ENCODE measurements at regions not wholly inside any gene's neighbourhood (a gene's known extent, or its start where the extent isn't known, plus 50 kb on each side); places are given as distances from the start of the nearest gene placed in this dataset.

DNA sequence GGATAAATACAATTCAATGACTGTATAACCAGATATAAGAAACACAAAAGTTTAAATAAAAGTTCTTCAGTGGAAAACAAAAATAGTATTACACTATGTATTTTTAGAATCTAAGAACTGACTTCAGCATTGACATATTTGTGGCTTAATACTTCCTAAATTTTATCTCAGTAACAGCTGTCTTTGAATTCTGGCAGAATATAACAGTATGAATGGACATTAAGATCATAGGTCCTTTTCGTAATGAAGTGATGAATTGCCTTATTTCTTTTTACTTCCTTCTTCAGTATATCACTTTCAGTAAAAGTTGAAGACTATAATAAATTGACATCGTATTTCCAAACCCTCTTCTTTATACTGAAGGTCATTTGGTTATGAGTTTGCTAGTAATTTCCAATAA, 1030.0 kb downstream of the MRPL39 start (continued):
- TF ChIP-seq, protein P1, sequence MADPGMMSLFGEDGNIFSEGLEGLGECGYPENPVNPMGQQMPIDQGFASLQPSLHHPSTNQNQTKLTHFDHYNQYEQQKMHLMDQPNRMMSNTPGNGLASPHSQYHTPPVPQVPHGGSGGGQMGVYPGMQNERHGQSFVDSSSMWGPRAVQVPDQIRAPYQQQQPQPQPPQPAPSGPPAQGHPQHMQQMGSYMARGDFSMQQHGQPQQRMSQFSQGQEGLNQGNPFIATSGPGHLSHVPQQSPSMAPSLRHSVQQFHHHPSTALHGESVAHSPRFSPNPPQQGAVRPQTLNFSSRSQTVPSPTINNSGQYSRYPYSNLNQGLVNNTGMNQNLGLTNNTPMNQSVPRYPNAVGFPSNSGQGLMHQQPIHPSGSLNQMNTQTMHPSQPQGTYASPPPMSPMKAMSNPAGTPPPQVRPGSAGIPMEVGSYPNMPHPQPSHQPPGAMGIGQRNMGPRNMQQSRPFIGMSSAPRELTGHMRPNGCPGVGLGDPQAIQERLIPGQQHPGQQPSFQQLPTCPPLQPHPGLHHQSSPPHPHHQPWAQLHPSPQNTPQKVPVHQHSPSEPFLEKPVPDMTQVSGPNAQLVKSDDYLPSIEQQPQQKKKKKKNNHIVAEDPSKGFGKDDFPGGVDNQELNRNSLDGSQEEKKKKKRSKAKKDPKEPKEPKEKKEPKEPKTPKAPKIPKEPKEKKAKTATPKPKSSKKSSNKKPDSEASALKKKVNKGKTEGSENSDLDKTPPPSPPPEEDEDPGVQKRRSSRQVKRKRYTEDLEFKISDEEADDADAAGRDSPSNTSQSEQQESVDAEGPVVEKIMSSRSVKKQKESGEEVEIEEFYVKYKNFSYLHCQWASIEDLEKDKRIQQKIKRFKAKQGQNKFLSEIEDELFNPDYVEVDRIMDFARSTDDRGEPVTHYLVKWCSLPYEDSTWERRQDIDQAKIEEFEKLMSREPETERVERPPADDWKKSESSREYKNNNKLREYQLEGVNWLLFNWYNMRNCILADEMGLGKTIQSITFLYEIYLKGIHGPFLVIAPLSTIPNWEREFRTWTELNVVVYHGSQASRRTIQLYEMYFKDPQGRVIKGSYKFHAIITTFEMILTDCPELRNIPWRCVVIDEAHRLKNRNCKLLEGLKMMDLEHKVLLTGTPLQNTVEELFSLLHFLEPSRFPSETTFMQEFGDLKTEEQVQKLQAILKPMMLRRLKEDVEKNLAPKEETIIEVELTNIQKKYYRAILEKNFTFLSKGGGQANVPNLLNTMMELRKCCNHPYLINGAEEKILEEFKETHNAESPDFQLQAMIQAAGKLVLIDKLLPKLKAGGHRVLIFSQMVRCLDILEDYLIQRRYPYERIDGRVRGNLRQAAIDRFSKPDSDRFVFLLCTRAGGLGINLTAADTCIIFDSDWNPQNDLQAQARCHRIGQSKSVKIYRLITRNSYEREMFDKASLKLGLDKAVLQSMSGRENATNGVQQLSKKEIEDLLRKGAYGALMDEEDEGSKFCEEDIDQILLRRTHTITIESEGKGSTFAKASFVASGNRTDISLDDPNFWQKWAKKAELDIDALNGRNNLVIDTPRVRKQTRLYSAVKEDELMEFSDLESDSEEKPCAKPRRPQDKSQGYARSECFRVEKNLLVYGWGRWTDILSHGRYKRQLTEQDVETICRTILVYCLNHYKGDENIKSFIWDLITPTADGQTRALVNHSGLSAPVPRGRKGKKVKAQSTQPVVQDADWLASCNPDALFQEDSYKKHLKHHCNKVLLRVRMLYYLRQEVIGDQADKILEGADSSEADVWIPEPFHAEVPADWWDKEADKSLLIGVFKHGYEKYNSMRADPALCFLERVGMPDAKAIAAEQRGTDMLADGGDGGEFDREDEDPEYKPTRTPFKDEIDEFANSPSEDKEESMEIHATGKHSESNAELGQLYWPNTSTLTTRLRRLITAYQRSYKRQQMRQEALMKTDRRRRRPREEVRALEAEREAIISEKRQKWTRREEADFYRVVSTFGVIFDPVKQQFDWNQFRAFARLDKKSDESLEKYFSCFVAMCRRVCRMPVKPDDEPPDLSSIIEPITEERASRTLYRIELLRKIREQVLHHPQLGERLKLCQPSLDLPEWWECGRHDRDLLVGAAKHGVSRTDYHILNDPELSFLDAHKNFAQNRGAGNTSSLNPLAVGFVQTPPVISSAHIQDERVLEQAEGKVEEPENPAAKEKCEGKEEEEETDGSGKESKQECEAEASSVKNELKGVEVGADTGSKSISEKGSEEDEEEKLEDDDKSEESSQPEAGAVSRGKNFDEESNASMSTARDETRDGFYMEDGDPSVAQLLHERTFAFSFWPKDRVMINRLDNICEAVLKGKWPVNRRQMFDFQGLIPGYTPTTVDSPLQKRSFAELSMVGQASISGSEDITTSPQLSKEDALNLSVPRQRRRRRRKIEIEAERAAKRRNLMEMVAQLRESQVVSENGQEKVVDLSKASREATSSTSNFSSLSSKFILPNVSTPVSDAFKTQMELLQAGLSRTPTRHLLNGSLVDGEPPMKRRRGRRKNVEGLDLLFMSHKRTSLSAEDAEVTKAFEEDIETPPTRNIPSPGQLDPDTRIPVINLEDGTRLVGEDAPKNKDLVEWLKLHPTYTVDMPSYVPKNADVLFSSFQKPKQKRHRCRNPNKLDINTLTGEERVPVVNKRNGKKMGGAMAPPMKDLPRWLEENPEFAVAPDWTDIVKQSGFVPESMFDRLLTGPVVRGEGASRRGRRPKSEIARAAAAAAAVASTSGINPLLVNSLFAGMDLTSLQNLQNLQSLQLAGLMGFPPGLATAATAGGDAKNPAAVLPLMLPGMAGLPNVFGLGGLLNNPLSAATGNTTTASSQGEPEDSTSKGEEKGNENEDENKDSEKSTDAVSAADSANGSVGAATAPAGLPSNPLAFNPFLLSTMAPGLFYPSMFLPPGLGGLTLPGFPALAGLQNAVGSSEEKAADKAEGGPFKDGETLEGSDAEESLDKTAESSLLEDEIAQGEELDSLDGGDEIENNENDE (IDR thresholded peaks at IDR 0.05; ENCODE audit: insufficient replicate concordance, low read length) = no peak
- no peak for TF ChIP-seq RAD21 (IDR thresholded peaks at IDR 0.05 in 1 of 2, conservative IDR thresholded peaks at IDR 0.05 in 1 of 2; ENCODE audit: low read depth in 2 of 2, low read length in 2 of 2)
- TF ChIP-seq SIN3A (conservative IDR thresholded peaks at IDR 0.05 in 1 of 2, IDR thresholded peaks at IDR 0.05 in 1 of 2; ENCODE audit: low read depth in 1 of 2, low read length in 2 of 2) = no peak
- no peak for TF ChIP-seq BACH1 (IDR thresholded peaks at IDR 0.05; ENCODE audit: low read length)
- no peak for TF ChIP-seq FOSL1 (IDR thresholded peaks at IDR 0.05; ENCODE audit: insufficient read depth, low read depth, low read length)
- TF ChIP-seq NRF1 (IDR thresholded peaks at IDR 0.05; ENCODE audit: low read depth, low read length) = no peak
- no peak for TF ChIP-seq KDM1A (IDR thresholded peaks at IDR 0.05; ENCODE audit: borderline replicate concordance, low read length)
- TF ChIP-seq TAF1 (IDR thresholded peaks at IDR 0.05; ENCODE audit: low read depth, low read length) = no peak
- TF ChIP-seq NANOG (IDR thresholded peaks at IDR 0.05; ENCODE audit: insufficient read depth, low read depth, low read length, poor library complexity, severe bottlenecking) = no peak
- TF ChIP-seq SP2 (IDR thresholded peaks at IDR 0.05; ENCODE audit: low read length) = no peak
- no peak for TF ChIP-seq MAFK (IDR thresholded peaks at IDR 0.05; ENCODE audit: low read depth, low read length)
- no peak for TF ChIP-seq POLR2AphosphoS5 (IDR thresholded peaks at IDR 0.05; ENCODE audit: low read depth, low read length)
